ENCODE measurements at regions not wholly inside any gene's neighbourhood (a gene's known extent, or its start where the extent isn't known, plus 50 kb on each side); places are given as distances from the start of the nearest gene placed in this dataset.
A peak's percentile ranks its signal among the peaks of the same experiment; 100 is the strongest.
"Not testable (repeated sequence)": the region's sequence is repeated elsewhere in the genome, so short reads cannot be mapped to it uniquely, and the experiment has no call there.

DNA sequence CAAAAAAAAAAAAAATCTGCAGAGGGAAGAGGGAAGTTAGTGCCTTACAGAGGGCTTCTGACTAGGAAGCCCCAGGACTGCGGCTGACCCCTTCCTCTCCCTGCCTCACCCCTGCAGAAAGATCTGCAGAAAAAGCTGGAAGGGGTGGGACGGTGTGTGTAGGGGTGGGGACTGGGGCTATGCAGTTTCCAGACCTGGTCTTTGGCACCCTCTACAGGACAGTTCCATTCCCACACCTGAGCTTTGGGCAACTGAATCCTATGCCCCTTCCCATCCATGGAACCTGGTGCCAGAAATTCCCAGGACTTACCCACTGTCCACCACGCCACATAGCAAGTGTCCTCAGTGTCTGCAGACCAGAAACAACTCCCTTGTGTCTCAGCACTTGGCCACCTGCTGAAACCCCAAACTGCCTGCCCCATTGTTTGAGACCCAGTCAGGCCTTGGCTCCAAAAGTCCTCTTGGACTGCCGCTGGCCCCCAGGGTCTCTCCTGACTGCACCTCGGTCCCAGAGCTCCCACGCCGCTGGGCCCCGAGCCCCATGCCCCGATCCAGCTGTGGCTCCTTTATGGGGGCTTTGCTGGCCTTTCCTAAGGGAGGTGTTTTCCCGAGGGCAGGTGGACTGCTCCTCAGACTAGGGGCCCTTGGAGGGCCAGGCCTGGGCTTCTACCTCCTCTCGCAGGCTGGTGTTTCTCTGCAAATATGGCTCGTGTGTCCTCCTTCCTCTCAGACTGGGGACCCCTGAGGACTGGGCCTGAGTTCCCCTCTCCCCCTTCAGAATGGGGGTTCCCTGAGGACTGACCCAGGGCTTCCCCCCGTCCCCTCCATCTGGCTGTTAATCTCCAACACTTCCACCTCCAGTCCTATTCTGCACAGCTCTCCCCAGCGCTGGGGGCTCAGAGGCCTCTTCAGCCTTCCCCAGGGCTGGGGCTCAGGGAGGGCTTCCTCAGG lies 284.9 kb upstream of the TEKT4 start:
- TF ChIP-seq CTCF (IDR thresholded peaks at IDR 0.05), result peak; percentile 21 to 62 (median 56)
- not testable (repeated sequence) for TF ChIP-seq POLR2A (IDR thresholded peaks at IDR 0.05)

Data from tibial nerve (tissue), 3 donors.